ENCODE measurements at regions not wholly inside any gene's neighbourhood (a gene's known extent, or its start where the extent isn't known, plus 50 kb on each side); places are given as distances from the start of the nearest gene placed in this dataset.

- DNase-seq (ENCODE audit: low read depth): no peak
These were observed 179.2 kb upstream of the EGLN3 start for GRCh38 chr14:34129927-34130552.

GRCh38 chr14:34128665-34129064, 177.8 kb upstream of the EGLN3 start:
- no peak for DNase-seq (ENCODE audit: low read depth)

- no peak for DNase-seq (ENCODE audit: low read depth)
These were observed 175.7 kb upstream of the EGLN3 start for GRCh38 chr14:34126586-34126985.

- no peak for DNase-seq (ENCODE audit: low read depth)
These were observed 173.7 kb upstream of the EGLN3 start for GRCh38 chr14:34124585-34124984.

- no peak for DNase-seq (ENCODE audit: low read depth)
These were observed 171.8 kb upstream of the EGLN3 start for GRCh38 chr14:34122650-34123049.

- DNase-seq (ENCODE audit: low read depth): no peak
These were observed 171.2 kb upstream of the EGLN3 start for GRCh38 chr14:34122081-34122480.

- no peak for DNase-seq (ENCODE audit: low read depth)
These were observed 169.5 kb upstream of the EGLN3 start for GRCh38 chr14:34120185-34120977.

GRCh38 chr14:34119107-34119858, 168.4 kb upstream of the EGLN3 start:
- DNase-seq (ENCODE audit: low read depth): no peak

- no peak for DNase-seq (ENCODE audit: low read depth)
These were observed 163.1 kb upstream of the EGLN3 start for GRCh38 chr14:34113991-34114390.

GRCh38 chr14:34113005-34113511, 162.2 kb upstream of the EGLN3 start:
- DNase-seq (ENCODE audit: low read depth): no peak

- no peak for DNase-seq (ENCODE audit: low read depth)
These were observed 161.1 kb upstream of the EGLN3 start for GRCh38 chr14:34111953-34112352.

GRCh38 chr14:34111505-34111904, 160.6 kb upstream of the EGLN3 start:
- DNase-seq (ENCODE audit: low read depth): no peak

GRCh38 chr14:34110531-34110930, 159.7 kb upstream of the EGLN3 start:
- DNase-seq (ENCODE audit: low read depth): no peak

GRCh38 chr14:34107441-34107840, 156.6 kb upstream of the EGLN3 start:
- no peak for DNase-seq (ENCODE audit: low read depth)

GRCh38 chr14:34106310-34106709, 155.4 kb upstream of the EGLN3 start:
- no peak for DNase-seq (ENCODE audit: low read depth)

GRCh38 chr14:34104489-34105397, 153.9 kb upstream of the EGLN3 start:
- no peak for DNase-seq (ENCODE audit: low read depth)

GRCh38 chr14:34103176-34103575, 152.3 kb upstream of the EGLN3 start:
- no peak for DNase-seq (ENCODE audit: low read depth)

GRCh38 chr14:34099635-34100034, 148.8 kb upstream of the EGLN3 start:
- no peak for DNase-seq (ENCODE audit: low read depth)

- DNase-seq (ENCODE audit: low read depth): no peak
These were observed 148.1 kb upstream of the EGLN3 start for GRCh38 chr14:34098985-34099349.

- DNase-seq (ENCODE audit: low read depth): peak; percentile 14
These were observed 147.4 kb upstream of the EGLN3 start for GRCh38 chr14:34098045-34098984.

- no peak for DNase-seq (ENCODE audit: low read depth)
These were observed 146.8 kb upstream of the EGLN3 start for GRCh38 chr14:34097644-34098043.
